ENCODE measurements at regions not wholly inside any gene's neighbourhood (a gene's known extent, or its start where the extent isn't known, plus 50 kb on each side); places are given as distances from the start of the nearest gene placed in this dataset.
A peak's percentile ranks its signal among the peaks of the same experiment; 100 is the strongest.

GRCh38 chr18:24860978-24861680, 400.7 kb downstream of the HRH4 start:
- Histone ChIP-seq H3K9ac (ENCODE audit: low read depth, low read length) (no peak overlapping the region), H3K4me1 (ENCODE audit: control insufficient read depth, insufficient read depth, low read length) (peaks cover 23% of the 10 kb centered on the region), H3K9me3 (ENCODE audit: control insufficient read depth, insufficient read depth, low read length) (no peaks in the 10 kb centered on the region), H3K27ac (ENCODE audit: low read depth, low read length) (no peak overlapping the region), H3K4me3 (ENCODE audit: low read depth, low read length) (no peak overlapping the region), H3K27me3 (ENCODE audit: control insufficient read depth, insufficient read depth, low read length) (no peaks in the 10 kb centered on the region), H3K36me3 (ENCODE audit: control insufficient read depth, insufficient read depth, low read length) (no peaks in the 10 kb centered on the region)

GRCh38 chr18:24862201-24862816, 401.9 kb downstream of the HRH4 start:
- Histone ChIP-seq H3K4me1 (ENCODE audit: control insufficient read depth, insufficient read depth, low read length) (peaks cover 23% of the 10 kb centered on the region), H3K27me3 (ENCODE audit: control insufficient read depth, insufficient read depth, low read length) (no peaks in the 10 kb centered on the region), H3K27ac (ENCODE audit: low read depth, low read length) (peak overlapping the region; percentile 87), H3K9me3 (ENCODE audit: control insufficient read depth, insufficient read depth, low read length) (no peaks in the 10 kb centered on the region), H3K36me3 (ENCODE audit: control insufficient read depth, insufficient read depth, low read length) (no peaks in the 10 kb centered on the region), H3K9ac (ENCODE audit: low read depth, low read length) (peak overlapping the region; percentile 30; the same call in 1 of the 2 replicates), H3K4me3 (ENCODE audit: low read depth, low read length) (peak overlapping the region; percentile 31; the same call in 1 of the 2 replicates)

- peaks cover 9% of the 10 kb centered on the region; the same call in 1 of the 2 replicates for H3K4me1 ChIP-seq (ENCODE audit: control insufficient read depth, insufficient read depth, low read length)
- H3K36me3 ChIP-seq (ENCODE audit: control insufficient read depth, insufficient read depth, low read length) = no peaks in the 10 kb centered on the region
- no peaks in the 10 kb centered on the region for H3K9me3 ChIP-seq (ENCODE audit: control insufficient read depth, insufficient read depth, low read length)
- no peak overlapping the region for H3K9ac ChIP-seq (ENCODE audit: low read depth, low read length)
- H3K4me3 ChIP-seq (ENCODE audit: low read depth, low read length) = no peak overlapping the region
- H3K27ac ChIP-seq (ENCODE audit: low read depth, low read length) = no peak overlapping the region
- H3K27me3 ChIP-seq (ENCODE audit: control insufficient read depth, insufficient read depth, low read length) = no peaks in the 10 kb centered on the region
Observed at GRCh38 chr18:24868311-24868710, 407.9 kb downstream of the HRH4 start.

GRCh38 chr18:24868760-24869237, 408.4 kb downstream of the HRH4 start:
- Histone ChIP-seq H3K36me3 (ENCODE audit: control insufficient read depth, insufficient read depth, low read length) (no peaks in the 10 kb centered on the region), H3K4me3 (ENCODE audit: low read depth, low read length) (no peak overlapping the region), H3K4me1 (ENCODE audit: control insufficient read depth, insufficient read depth, low read length) (peaks cover 9% of the 10 kb centered on the region; the same call in 1 of the 2 replicates), H3K9ac (ENCODE audit: low read depth, low read length) (no peak overlapping the region), H3K27me3 (ENCODE audit: control insufficient read depth, insufficient read depth, low read length) (no peaks in the 10 kb centered on the region), H3K27ac (ENCODE audit: low read depth, low read length) (peak overlapping the region; percentile 34), H3K9me3 (ENCODE audit: control insufficient read depth, insufficient read depth, low read length) (no peaks in the 10 kb centered on the region)

GRCh38 chr18:24869285-24869684, 408.8 kb downstream of the HRH4 start:
- no peak overlapping the region for H3K4me3 ChIP-seq (ENCODE audit: low read depth, low read length)
- H3K27me3 ChIP-seq (ENCODE audit: control insufficient read depth, insufficient read depth, low read length) = no peaks in the 10 kb centered on the region
- H3K9ac ChIP-seq (ENCODE audit: low read depth, low read length) = no peak overlapping the region
- H3K4me1 ChIP-seq (ENCODE audit: control insufficient read depth, insufficient read depth, low read length) = peaks cover 9% of the 10 kb centered on the region; the same call in 1 of the 2 replicates
- peak overlapping the region; percentile 34 for H3K27ac ChIP-seq (ENCODE audit: low read depth, low read length)
- H3K36me3 ChIP-seq (ENCODE audit: control insufficient read depth, insufficient read depth, low read length) = no peaks in the 10 kb centered on the region
- H3K9me3 ChIP-seq (ENCODE audit: control insufficient read depth, insufficient read depth, low read length) = no peaks in the 10 kb centered on the region

GRCh38 chr18:24875286-24875685, 414.8 kb downstream of the HRH4 start:
- Histone ChIP-seq H3K36me3 (ENCODE audit: control insufficient read depth, insufficient read depth, low read length) (no peaks in the 10 kb centered on the region), H3K4me3 (ENCODE audit: low read depth, low read length) (no peak overlapping the region), H3K4me1 (ENCODE audit: control insufficient read depth, insufficient read depth, low read length) (no peaks in the 10 kb centered on the region), H3K9ac (ENCODE audit: low read depth, low read length) (no peak overlapping the region), H3K27ac (ENCODE audit: low read depth, low read length) (no peak overlapping the region), H3K9me3 (ENCODE audit: control insufficient read depth, insufficient read depth, low read length) (no peaks in the 10 kb centered on the region), H3K27me3 (ENCODE audit: control insufficient read depth, insufficient read depth, low read length) (no peaks in the 10 kb centered on the region)

GRCh38 chr18:24875777-24876176, 415.3 kb downstream of the HRH4 start:
- no peak overlapping the region for H3K27ac ChIP-seq (ENCODE audit: low read depth, low read length)
- no peaks in the 10 kb centered on the region for H3K36me3 ChIP-seq (ENCODE audit: control insufficient read depth, insufficient read depth, low read length)
- H3K4me1 ChIP-seq (ENCODE audit: control insufficient read depth, insufficient read depth, low read length) = no peaks in the 10 kb centered on the region
- no peaks in the 10 kb centered on the region for H3K9me3 ChIP-seq (ENCODE audit: control insufficient read depth, insufficient read depth, low read length)
- no peak overlapping the region for H3K4me3 ChIP-seq (ENCODE audit: low read depth, low read length)
- H3K9ac ChIP-seq (ENCODE audit: low read depth, low read length) = no peak overlapping the region
- H3K27me3 ChIP-seq (ENCODE audit: control insufficient read depth, insufficient read depth, low read length) = no peaks in the 10 kb centered on the region

- H3K9me3 ChIP-seq (ENCODE audit: control insufficient read depth, insufficient read depth, low read length) = no peaks in the 10 kb centered on the region
- H3K36me3 ChIP-seq (ENCODE audit: control insufficient read depth, insufficient read depth, low read length) = no peaks in the 10 kb centered on the region
- no peaks in the 10 kb centered on the region for H3K27me3 ChIP-seq (ENCODE audit: control insufficient read depth, insufficient read depth, low read length)
- H3K27ac ChIP-seq (ENCODE audit: low read depth, low read length) = no peak overlapping the region
- H3K4me3 ChIP-seq (ENCODE audit: low read depth, low read length) = no peak overlapping the region
- no peaks in the 10 kb centered on the region for H3K4me1 ChIP-seq (ENCODE audit: control insufficient read depth, insufficient read depth, low read length)
- H3K9ac ChIP-seq (ENCODE audit: low read depth, low read length) = no peak overlapping the region
Observed at GRCh38 chr18:24876266-24876665, 415.8 kb downstream of the HRH4 start.

GRCh38 chr18:24877066-24877465, 416.6 kb downstream of the HRH4 start:
- H3K27ac ChIP-seq (ENCODE audit: low read depth, low read length) = no peak overlapping the region
- no peaks in the 10 kb centered on the region for H3K4me1 ChIP-seq (ENCODE audit: control insufficient read depth, insufficient read depth, low read length)
- H3K36me3 ChIP-seq (ENCODE audit: control insufficient read depth, insufficient read depth, low read length) = no peaks in the 10 kb centered on the region
- no peaks in the 10 kb centered on the region for H3K9me3 ChIP-seq (ENCODE audit: control insufficient read depth, insufficient read depth, low read length)
- no peaks in the 10 kb centered on the region for H3K27me3 ChIP-seq (ENCODE audit: control insufficient read depth, insufficient read depth, low read length)
- H3K4me3 ChIP-seq (ENCODE audit: low read depth, low read length) = no peak overlapping the region
- no peak overlapping the region for H3K9ac ChIP-seq (ENCODE audit: low read depth, low read length)

- no peaks in the 10 kb centered on the region for H3K9me3 ChIP-seq (ENCODE audit: control insufficient read depth, insufficient read depth, low read length)
- H3K27me3 ChIP-seq (ENCODE audit: control insufficient read depth, insufficient read depth, low read length) = no peaks in the 10 kb centered on the region
- no peaks in the 10 kb centered on the region for H3K36me3 ChIP-seq (ENCODE audit: control insufficient read depth, insufficient read depth, low read length)
- no peaks in the 10 kb centered on the region for H3K4me1 ChIP-seq (ENCODE audit: control insufficient read depth, insufficient read depth, low read length)
- H3K4me3 ChIP-seq (ENCODE audit: low read depth, low read length) = no peak overlapping the region
- H3K9ac ChIP-seq (ENCODE audit: low read depth, low read length) = no peak overlapping the region
- H3K27ac ChIP-seq (ENCODE audit: low read depth, low read length) = no peak overlapping the region
Observed at GRCh38 chr18:24877546-24877945, 417.1 kb downstream of the HRH4 start.

- Histone ChIP-seq H3K4me1 (ENCODE audit: control insufficient read depth, insufficient read depth, low read length) (no peaks in the 10 kb centered on the region), H3K36me3 (ENCODE audit: control insufficient read depth, insufficient read depth, low read length) (no peaks in the 10 kb centered on the region), H3K27ac (ENCODE audit: low read depth, low read length) (no peak overlapping the region), H3K27me3 (ENCODE audit: control insufficient read depth, insufficient read depth, low read length) (no peaks in the 10 kb centered on the region), H3K9me3 (ENCODE audit: control insufficient read depth, insufficient read depth, low read length) (no peaks in the 10 kb centered on the region), H3K9ac (ENCODE audit: low read depth, low read length) (no peak overlapping the region), H3K4me3 (ENCODE audit: low read depth, low read length) (no peak overlapping the region)
Observed at GRCh38 chr18:24878289-24878688, 417.9 kb downstream of the HRH4 start.
